SK-N-SH (cell line): ENCODE measurements at regions not wholly inside any gene's neighbourhood (a gene's known extent, or its start where the extent isn't known, plus 50 kb on each side); places are given as distances from the start of the nearest gene placed in this dataset.

Experiments used
- CTCF ChIP-seq: fragments of 200-600 bp; sonication (generic); IDR thresholded peaks from 2 replicates; pipeline ENCODE4 v1.6.1; 2017; ENCODE audit warnings: antibody characterized with exemption, mild to moderate bottlenecking, moderate library complexity
- EP300 ChIP-seq, 2 experiments: IDR thresholded peaks; 2 replicates each; pipeline versions ENCODE4 v1.4.0 to v1.6.1; 2012; ENCODE audit warnings: borderline replicate concordance in 1 of 2, low read depth in 1 of 2, low read length in 1 of 2
- GABPA ChIP-seq: IDR thresholded peaks from 2 replicates; pipeline ENCODE4 v1.4.0; 2012; ENCODE audit warnings: low read depth, mild to moderate bottlenecking
- MAX ChIP-seq: IDR thresholded peaks from 2 replicates; pipeline ENCODE4 v1.4.0; 2012; ENCODE audit warnings: low read depth
- NFIC ChIP-seq: IDR thresholded peaks from 2 replicates; pipeline ENCODE4 v1.4.0; 2012; ENCODE audit warnings: borderline replicate concordance
- RAD21 ChIP-seq: IDR thresholded peaks from 2 replicates; pipeline ENCODE4 v1.6.1; 2012; ENCODE audit warnings: mild to moderate bottlenecking, low read length
- REST ChIP-seq: IDR thresholded peaks from 2 replicates; pipeline ENCODE4 v1.6.1; 2012; ENCODE audit warnings: mild to moderate bottlenecking, low read depth, low read length, moderate library complexity
- SIN3A ChIP-seq: IDR thresholded peaks from 2 replicates; pipeline ENCODE4 v1.6.1; 2012; ENCODE audit warnings: low read depth, mild to moderate bottlenecking, low read length, moderate library complexity, borderline replicate concordance
- TAF1 ChIP-seq: IDR thresholded peaks from 2 replicates; pipeline ENCODE4 v1.6.1; 2012; ENCODE audit warnings: low read depth, mild to moderate bottlenecking, low read length, moderate library complexity, borderline replicate concordance

GRCh38 chr3:177613901-177614300, 416.6 kb upstream of the TBL1XR1 start:
- TF ChIP-seq CTCF (no peak), MAX (no peak), SIN3A (no peak), RAD21 (no peak), GABPA (no peak), REST (no peak), TAF1 (no peak), EP300 (IDR thresholded peaks at IDR 0.05; ENCODE audit: borderline replicate concordance in 1 of 2, low read depth in 1 of 2, low read length in 1 of 2) (no peak), NFIC (no peak)
